ENCODE measurements at regions not wholly inside any gene's neighbourhood (a gene's known extent, or its start where the extent isn't known, plus 50 kb on each side); places are given as distances from the start of the nearest gene placed in this dataset.

- DNase-seq (ENCODE audit: low spot score) (no peak), FAIRE-seq (no peak)
Observed at GRCh38 chr18:2293109-2293839, 278.0 kb downstream of the METTL4 start.

- DNase-seq (ENCODE audit: low spot score), result no peak
- no peak for FAIRE-seq
Observed at GRCh38 chr18:2301316-2301715, 270.0 kb downstream of the METTL4 start.

- DNase-seq (ENCODE audit: low spot score), result no peak
- no peak for FAIRE-seq
Observed at GRCh38 chr18:2302012-2302411, 269.3 kb downstream of the METTL4 start.

GRCh38 chr18:2302628-2303516, 268.4 kb downstream of the METTL4 start:
- peak; percentile 34 for DNase-seq (ENCODE audit: low spot score)
- no peak for FAIRE-seq

- DNase-seq (ENCODE audit: low spot score), result no peak
- FAIRE-seq, result no peak
Observed at GRCh38 chr18:2303517-2304238, 267.6 kb downstream of the METTL4 start.

- no peak for FAIRE-seq
Observed at GRCh38 chr18:2304378-2305175, 266.7 kb downstream of the METTL4 start.

GRCh38 chr18:2306606-2307005, 264.7 kb downstream of the METTL4 start:
- FAIRE-seq (no peak), DNase-seq (ENCODE audit: low spot score) (no peak)

More at GRCh38 chr18:2304378-2305175, 266.7 kb downstream of the METTL4 start:
- no peak for DNase-seq (ENCODE audit: low spot score)

- FAIRE-seq (no peak), DNase-seq (ENCODE audit: low spot score) (no peak)
Observed at GRCh38 chr18:2310886-2311285, 260.4 kb downstream of the METTL4 start.

GRCh38 chr18:2312440-2312839, 258.9 kb downstream of the METTL4 start:
- DNase-seq (ENCODE audit: low spot score), result no peak
- FAIRE-seq, result no peak

GRCh38 chr18:2313332-2313731, 258.0 kb downstream of the METTL4 start:
- FAIRE-seq, result no peak
- no peak for DNase-seq (ENCODE audit: low spot score)

- FAIRE-seq, result no peak
Observed at GRCh38 chr18:2316082-2316750, 255.1 kb downstream of the METTL4 start.

GRCh38 chr18:2316751-2317696, 254.3 kb downstream of the METTL4 start:
- DNase-seq (ENCODE audit: low spot score) (no peak), FAIRE-seq (no peak)

More at GRCh38 chr18:2316082-2316750, 255.1 kb downstream of the METTL4 start:
- no peak for DNase-seq (ENCODE audit: low spot score)

- DNase-seq (ENCODE audit: low spot score) (no peak), FAIRE-seq (no peak)
Observed at GRCh38 chr18:2324459-2324858, 246.8 kb downstream of the METTL4 start.

- FAIRE-seq, result no peak
- no peak for DNase-seq (ENCODE audit: low spot score)
Observed at GRCh38 chr18:2325308-2325849, 245.9 kb downstream of the METTL4 start.

- FAIRE-seq, result no peak
- DNase-seq (ENCODE audit: low spot score), result no peak
Observed at GRCh38 chr18:2325933-2326332, 245.4 kb downstream of the METTL4 start.

GRCh38 chr18:2326999-2327398, 244.3 kb downstream of the METTL4 start:
- DNase-seq (ENCODE audit: low spot score) (no peak), FAIRE-seq (no peak)

GRCh38 chr18:2330764-2331163, 240.5 kb downstream of the METTL4 start:
- FAIRE-seq, result no peak
- no peak for DNase-seq (ENCODE audit: low spot score)

GRCh38 chr18:2331491-2331890, 239.8 kb downstream of the METTL4 start:
- no peak for FAIRE-seq
- DNase-seq (ENCODE audit: low spot score), result no peak

All from RCC 7860 (cell line).